Caco-2 (cell line): ENCODE measurements at regions not wholly inside any gene's neighbourhood (a gene's known extent, or its start where the extent isn't known, plus 50 kb on each side); places are given as distances from the start of the nearest gene placed in this dataset.
"Not testable (repeated sequence)": the region's sequence is repeated elsewhere in the genome, so short reads cannot be mapped to it uniquely, and the experiment has no call there.

Source experiments
- BruUV-seq: library from RNA; stranded (reverse); fragments of 400-500 nt; replicated peaks from 2 replicates; lab custom pipeline; 2021; lab: Mats Ljungman, UMichigan
- CTCF ChIA-PET: fragments of 300-600 bp; sonication (Branson Sonifier 250); formaldehyde crosslinking; loops from one replicate; lab custom pipeline; 2022; ENCODE audit warnings: antibody characterized with exemption; lab: Charles Lee
- POLR2A ChIA-PET: fragments of 300-600 bp; sonication (Branson Sonifier 250); formaldehyde crosslinking; loops from one replicate; lab custom pipeline; 2022; ENCODE audit warnings: antibody characterized with exemption; lab: Charles Lee
- DNase-seq, 2 experiments: peaks; one replicate each; pipeline versions ENCODE4 v3.0.0 to v3.0.0-alpha.2; 2020 to 2022
- H3K27me3 ChIP-seq: replicated peaks from 2 replicates; pipeline ENCODE4 v1.6.0; 2011; ENCODE audit warnings: low read length; ENCODE audit not compliant: control insufficient read depth, insufficient read depth
- H3K36me3 ChIP-seq: 2 replicates; pipeline ENCODE4 v1.5.1; 2011; ENCODE audit warnings: low read length; ENCODE audit not compliant: control insufficient read depth, insufficient read depth
- H3K4me1 ChIP-seq: fragments of 250-450 bp; sonication (Bioruptor Pico); 2 replicates; pipeline ENCODE4 v1.5.1; 2020; ENCODE audit warnings: mild to moderate bottlenecking
- H3K4me3 ChIP-seq: 2 replicates; pipeline ENCODE4 v1.5.1; 2011; ENCODE audit warnings: low read depth, mild to moderate bottlenecking, control low read depth, low read length
- H3K9me3 ChIP-seq: fragments of 250-450 bp; sonication (Bioruptor Pico); 2 replicates; pipeline ENCODE4 v1.5.1; 2020; ENCODE audit warnings: mild to moderate bottlenecking, moderate library complexity
- H3K27ac Mint-ChIP-seq: one replicate; pipeline ENCODE4 v1.8.0; 2022; ENCODE audit warnings: mixed read lengths; ENCODE audit not compliant: unreplicated experiment
- H3K27me3 Mint-ChIP-seq: one replicate; pipeline ENCODE4 v1.8.0; 2022; ENCODE audit warnings: mixed read lengths; ENCODE audit not compliant: insufficient read depth, unreplicated experiment
- H3K36me3 Mint-ChIP-seq: one replicate; pipeline ENCODE4 v1.8.0; 2022; ENCODE audit warnings: mild to moderate bottlenecking, mixed read lengths; ENCODE audit not compliant: insufficient read depth, unreplicated experiment
- H3K4me1 Mint-ChIP-seq: one replicate; pipeline ENCODE4 v1.8.0; 2022; ENCODE audit warnings: low read depth, mixed read lengths; ENCODE audit not compliant: unreplicated experiment
- H3K4me3 Mint-ChIP-seq: one replicate; pipeline ENCODE4 v1.8.0; 2022; ENCODE audit warnings: mild to moderate bottlenecking, moderate library complexity, mixed read lengths; ENCODE audit not compliant: unreplicated experiment
- H3K9me3 Mint-ChIP-seq: one replicate; pipeline ENCODE4 v1.8.0; 2022; ENCODE audit warnings: mixed read lengths; ENCODE audit not compliant: unreplicated experiment
- intact Hi-C: fragments of 100-400 bp; cut with micrococcal nuclease; formaldehyde crosslinking; loops from one replicate; pipeline ENCODE4 v1.10.0; 2022; ENCODE audit not compliant: unreplicated experiment
- TF ChIP-seq, protein P1 (sequence below), 2 experiments: fragments of 200-600 bp in 1 of 2; IDR thresholded peaks; 1 replicate in 1 of 2; 2 replicates in 1 of 2; pipeline versions ENCODE4 v1.5.1 to v1.8.0; 2011 to 2022; ENCODE audit warnings: antibody characterized with exemption in 1 of 2, control low read depth in 1 of 2, inconsistent platforms in 1 of 2, low read depth in 1 of 2, low read length in 1 of 2, mild to moderate bottlenecking in 1 of 2, moderate library complexity in 1 of 2; ENCODE audit not compliant: insufficient read depth in 1 of 2, severe bottlenecking in 1 of 2, unreplicated experiment in 1 of 2

- Histone ChIP-seq H3K4me1 (no peaks in the 10 kb centered on the region), H3K36me3 (no peaks in the 10 kb centered on the region), H3K9me3 (no peaks in the 10 kb centered on the region), H3K4me3 (no peak overlapping the region), H3K27me3 (no peaks in the 10 kb centered on the region)
- H3K9me3 Mint-ChIP-seq, result no peaks in the 10 kb centered on the region
- no peak overlapping the region for H3K4me3 Mint-ChIP-seq
- H3K36me3 Mint-ChIP-seq, result no peaks in the 10 kb centered on the region
- DNase-seq, result no peak
- TF ChIP-seq, protein P1, sequence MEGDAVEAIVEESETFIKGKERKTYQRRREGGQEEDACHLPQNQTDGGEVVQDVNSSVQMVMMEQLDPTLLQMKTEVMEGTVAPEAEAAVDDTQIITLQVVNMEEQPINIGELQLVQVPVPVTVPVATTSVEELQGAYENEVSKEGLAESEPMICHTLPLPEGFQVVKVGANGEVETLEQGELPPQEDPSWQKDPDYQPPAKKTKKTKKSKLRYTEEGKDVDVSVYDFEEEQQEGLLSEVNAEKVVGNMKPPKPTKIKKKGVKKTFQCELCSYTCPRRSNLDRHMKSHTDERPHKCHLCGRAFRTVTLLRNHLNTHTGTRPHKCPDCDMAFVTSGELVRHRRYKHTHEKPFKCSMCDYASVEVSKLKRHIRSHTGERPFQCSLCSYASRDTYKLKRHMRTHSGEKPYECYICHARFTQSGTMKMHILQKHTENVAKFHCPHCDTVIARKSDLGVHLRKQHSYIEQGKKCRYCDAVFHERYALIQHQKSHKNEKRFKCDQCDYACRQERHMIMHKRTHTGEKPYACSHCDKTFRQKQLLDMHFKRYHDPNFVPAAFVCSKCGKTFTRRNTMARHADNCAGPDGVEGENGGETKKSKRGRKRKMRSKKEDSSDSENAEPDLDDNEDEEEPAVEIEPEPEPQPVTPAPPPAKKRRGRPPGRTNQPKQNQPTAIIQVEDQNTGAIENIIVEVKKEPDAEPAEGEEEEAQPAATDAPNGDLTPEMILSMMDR (IDR thresholded peaks at IDR 0.05; ENCODE audit: insufficient read depth in 1 of 2, low read depth in 1 of 2, low read length in 1 of 2, severe bottlenecking in 1 of 2, unreplicated experiment in 1 of 2), result no peak
- POLR2A ChIA-PET, result no interaction called here
- H3K4me1 Mint-ChIP-seq, result peaks cover 7% of the 10 kb centered on the region
- BruUV-seq, result no TSS peak
- intact Hi-C loops, result no loop called here
- H3K27ac Mint-ChIP-seq, result no peak overlapping the region
- H3K27me3 Mint-ChIP-seq, result no peaks in the 10 kb centered on the region
- CTCF ChIA-PET, result no interaction called here
These were observed 134.6 kb downstream of the TENT5C start for GRCh38 chr1:117740496-117740895.

DNA sequence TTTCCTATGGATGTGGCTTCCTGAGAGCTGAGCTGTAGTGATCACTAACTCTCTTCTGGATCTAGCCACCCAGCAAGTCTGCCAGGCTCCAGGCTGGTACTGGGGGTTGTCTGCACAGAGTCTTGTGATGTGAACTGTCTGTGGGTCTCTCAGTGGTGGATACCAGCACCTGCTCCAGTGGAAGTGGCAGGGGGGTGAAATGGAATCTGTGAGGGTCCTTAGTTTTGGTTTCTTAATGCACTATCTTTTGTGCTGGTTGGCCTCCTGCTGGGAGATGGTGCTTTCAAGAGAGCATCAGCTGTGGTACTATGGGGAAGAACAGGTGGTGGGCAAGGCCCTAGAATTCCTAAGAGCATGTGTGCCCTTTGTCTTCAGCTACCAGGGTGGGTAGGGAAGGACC is 140.7 kb downstream of the TENT5C start:
- H3K36me3 ChIP-seq, CTCF ChIA-PET, DNase-seq, intact Hi-C loops, BruUV-seq, H3K4me3 ChIP-seq, H3K27me3 Mint-ChIP-seq, H3K27me3 ChIP-seq, H3K9me3 ChIP-seq, POLR2A ChIA-PET, H3K4me1 ChIP-seq, H3K4me3 Mint-ChIP-seq, H3K36me3 Mint-ChIP-seq, H3K4me1 Mint-ChIP-seq, H3K27ac Mint-ChIP-seq: not testable (repeated sequence)
- H3K9me3 Mint-ChIP-seq, result peaks cover 20% of the 10 kb centered on the region

GRCh38 chr1:117747605-117748004 is 141.8 kb downstream of the TENT5C start:
- no peaks in the 10 kb centered on the region for H3K36me3 Mint-ChIP-seq
- CTCF ChIA-PET, result interaction anchor here (0.5 kb wide), 1 partner anchor 235 kb away, joined by 3 read pairs; no protein-coding TSS in a partner anchor
- no peaks in the 10 kb centered on the region for H3K27me3 ChIP-seq
- no peaks in the 10 kb centered on the region for H3K9me3 ChIP-seq
- no peak for DNase-seq
- no TSS peak for BruUV-seq
- no peaks in the 10 kb centered on the region for H3K4me1 ChIP-seq
- POLR2A ChIA-PET, result no interaction called here
- peaks cover 3% of the 10 kb centered on the region for H3K4me1 Mint-ChIP-seq
- H3K27me3 Mint-ChIP-seq, result no peaks in the 10 kb centered on the region
- H3K27ac Mint-ChIP-seq, result no peak overlapping the region
- H3K4me3 Mint-ChIP-seq, result no peak overlapping the region
- H3K9me3 Mint-ChIP-seq, result peaks cover 20% of the 10 kb centered on the region
- no peaks in the 10 kb centered on the region for H3K36me3 ChIP-seq
- H3K4me3 ChIP-seq, result no peak overlapping the region
- TF ChIP-seq, protein P1 (IDR thresholded peaks at IDR 0.05; ENCODE audit: insufficient read depth in 1 of 2, low read depth in 1 of 2, low read length in 1 of 2, severe bottlenecking in 1 of 2, unreplicated experiment in 1 of 2), result no peak
- intact Hi-C loops, result no loop called here

GRCh38 chr1:117751321-117751720 is 145.5 kb downstream of the TENT5C start:
- no TSS peak for BruUV-seq
- no peak overlapping the region for H3K4me3 ChIP-seq
- no peaks in the 10 kb centered on the region for H3K36me3 ChIP-seq
- CTCF ChIA-PET, result no interaction called here
- intact Hi-C loops, result loop anchor here (10.0 kb wide), 1 partner anchor 143 kb away; no protein-coding TSS in a partner anchor
- H3K27me3 Mint-ChIP-seq, result no peaks in the 10 kb centered on the region
- no peak overlapping the region for H3K27ac Mint-ChIP-seq
- peaks cover 28% of the 10 kb centered on the region for H3K4me1 Mint-ChIP-seq
- H3K9me3 ChIP-seq, result no peaks in the 10 kb centered on the region
- TF ChIP-seq, protein P1 (IDR thresholded peaks at IDR 0.05; ENCODE audit: insufficient read depth in 1 of 2, low read depth in 1 of 2, low read length in 1 of 2, severe bottlenecking in 1 of 2, unreplicated experiment in 1 of 2), result no peak
- H3K27me3 ChIP-seq, result no peaks in the 10 kb centered on the region
- no peaks in the 10 kb centered on the region for H3K36me3 Mint-ChIP-seq
- POLR2A ChIA-PET, result no interaction called here
- H3K4me1 ChIP-seq, result peaks cover 21% of the 10 kb centered on the region
- H3K4me3 Mint-ChIP-seq, result no peak overlapping the region
- DNase-seq, result no peak
- H3K9me3 Mint-ChIP-seq, result peaks cover 26% of the 10 kb centered on the region
